22Rv1 (cell line): ENCODE measurements at regions not wholly inside any gene's neighbourhood (a gene's known extent, or its start where the extent isn't known, plus 50 kb on each side); places are given as distances from the start of the nearest gene placed in this dataset.

ENCODE experiments used
- CTCF ChIP-seq: fragments of 450-650 bp; IDR thresholded peaks from 2 replicates; pipeline ENCODE4 v1.5.1; 2017; ENCODE audit warnings: mild to moderate bottlenecking
- ZFX ChIP-seq: fragments of 450-650 bp; IDR thresholded peaks from 2 replicates; pipeline ENCODE4 v1.6.1; 2017; ENCODE audit warnings: antibody characterized with exemption, borderline replicate concordance

- TF ChIP-seq CTCF (no peak), ZFX (no peak)
These were observed 212.4 kb upstream of the GALNT17 start for GRCh38 chr7:70919481-70920073.
